ENCODE measurements at regions not wholly inside any gene's neighbourhood (a gene's known extent, or its start where the extent isn't known, plus 50 kb on each side); places are given as distances from the start of the nearest gene placed in this dataset.
"Not testable (repeated sequence)": the region's sequence is repeated elsewhere in the genome, so short reads cannot be mapped to it uniquely, and the experiment has no call there.

DNA sequence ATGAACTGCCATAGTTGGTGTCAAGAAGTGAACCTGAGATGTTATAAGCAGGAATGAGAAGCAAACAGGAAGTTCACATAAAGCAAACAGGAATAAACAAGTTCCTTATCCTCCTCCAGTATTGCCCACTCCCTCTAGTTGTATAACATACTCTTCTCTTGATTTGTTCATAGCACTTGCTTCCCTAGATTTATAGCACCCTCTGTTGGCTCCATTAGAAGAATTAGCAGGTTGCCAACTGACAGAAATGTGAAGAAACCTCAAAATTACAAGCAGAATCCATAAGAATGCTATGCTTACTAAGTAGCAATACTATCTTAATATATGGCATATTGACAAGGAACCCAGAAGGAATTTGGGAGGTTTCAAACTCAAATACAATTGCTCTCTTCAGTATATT, 195.4 kb downstream of the TBX18 start:
- H3K4me3 ChIP-seq (ENCODE audit: low read depth, low read length): no peak overlapping the region
- TF ChIP-seq, protein P1, sequence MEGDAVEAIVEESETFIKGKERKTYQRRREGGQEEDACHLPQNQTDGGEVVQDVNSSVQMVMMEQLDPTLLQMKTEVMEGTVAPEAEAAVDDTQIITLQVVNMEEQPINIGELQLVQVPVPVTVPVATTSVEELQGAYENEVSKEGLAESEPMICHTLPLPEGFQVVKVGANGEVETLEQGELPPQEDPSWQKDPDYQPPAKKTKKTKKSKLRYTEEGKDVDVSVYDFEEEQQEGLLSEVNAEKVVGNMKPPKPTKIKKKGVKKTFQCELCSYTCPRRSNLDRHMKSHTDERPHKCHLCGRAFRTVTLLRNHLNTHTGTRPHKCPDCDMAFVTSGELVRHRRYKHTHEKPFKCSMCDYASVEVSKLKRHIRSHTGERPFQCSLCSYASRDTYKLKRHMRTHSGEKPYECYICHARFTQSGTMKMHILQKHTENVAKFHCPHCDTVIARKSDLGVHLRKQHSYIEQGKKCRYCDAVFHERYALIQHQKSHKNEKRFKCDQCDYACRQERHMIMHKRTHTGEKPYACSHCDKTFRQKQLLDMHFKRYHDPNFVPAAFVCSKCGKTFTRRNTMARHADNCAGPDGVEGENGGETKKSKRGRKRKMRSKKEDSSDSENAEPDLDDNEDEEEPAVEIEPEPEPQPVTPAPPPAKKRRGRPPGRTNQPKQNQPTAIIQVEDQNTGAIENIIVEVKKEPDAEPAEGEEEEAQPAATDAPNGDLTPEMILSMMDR (IDR thresholded peaks at IDR 0.05; ENCODE audit: low read depth, low read length): peak; percentile 41
- DNase-seq (ENCODE audit: low read depth, low spot score): peak; percentile 67
- in situ Hi-C loops (cut with HindIII; ENCODE audit: low sequenced_read_pairs): no loop called here

DNA sequence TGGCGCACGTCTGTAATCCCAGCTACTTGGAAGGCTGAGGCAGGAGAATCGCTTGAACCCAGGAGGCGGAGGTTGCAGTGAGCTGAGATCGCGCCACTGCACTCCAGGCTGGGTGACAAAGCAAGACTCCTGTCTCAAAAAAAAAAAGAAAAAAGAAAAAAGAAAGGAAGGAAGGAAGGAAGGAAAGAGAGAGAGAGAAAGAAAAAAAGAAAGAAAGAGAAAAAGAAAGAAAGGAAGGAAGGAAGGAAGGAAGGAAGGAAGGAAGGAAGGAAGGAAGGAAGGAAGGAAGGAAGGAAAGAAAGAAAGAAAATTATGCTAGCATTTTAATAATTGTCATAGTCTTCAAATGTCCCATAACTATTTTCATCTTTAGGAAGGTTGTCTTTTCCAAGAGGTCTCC, 198.7 kb downstream of the TBX18 start:
- DNase-seq (ENCODE audit: low read depth, low spot score); H3K4me3 ChIP-seq (ENCODE audit: low read depth, low read length); in situ Hi-C loops (cut with HindIII; ENCODE audit: low sequenced_read_pairs): not testable (repeated sequence)

DNA sequence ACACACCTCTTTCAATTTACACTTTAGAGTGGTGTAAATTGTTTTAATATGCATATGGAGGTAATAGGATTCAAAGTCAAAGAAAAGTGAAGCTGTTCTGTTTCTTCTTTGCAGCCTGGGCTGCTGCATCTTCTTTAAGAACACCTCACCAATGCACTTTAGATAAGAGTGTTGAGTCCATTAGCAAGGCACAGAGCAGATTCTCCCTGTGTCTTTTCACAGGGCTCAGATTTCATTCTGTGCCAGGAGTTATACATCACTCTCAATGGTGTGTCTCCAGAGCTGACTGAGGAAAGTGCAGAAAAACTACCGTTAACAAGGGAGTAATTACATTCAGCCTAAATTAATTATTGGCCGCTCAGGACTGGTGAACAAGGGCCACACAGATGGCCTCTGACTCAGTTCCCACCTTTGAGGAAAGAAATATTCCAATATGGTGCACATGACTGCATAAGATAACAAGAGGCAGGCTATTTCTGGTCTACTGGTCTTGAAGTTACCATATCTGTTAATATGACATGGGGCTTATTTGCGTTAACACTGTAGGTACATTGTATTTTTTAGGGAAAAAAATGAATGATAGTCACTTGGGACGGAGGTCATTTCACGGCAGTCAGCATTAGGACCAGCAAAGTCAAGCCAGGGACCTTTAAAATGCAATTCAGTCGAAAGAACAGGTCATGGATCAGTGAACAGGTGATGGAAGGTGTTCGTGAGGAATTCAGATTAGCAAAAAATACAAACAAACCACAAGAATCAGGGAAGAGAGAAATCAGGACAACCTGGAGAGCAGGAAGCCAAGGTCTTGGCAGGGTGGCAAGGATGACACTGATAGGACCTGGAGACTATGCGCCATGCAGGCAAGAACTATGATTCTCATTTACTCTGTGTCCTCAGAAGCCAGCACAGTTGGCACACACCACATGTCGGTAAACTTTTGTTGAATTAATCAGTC, 203.7 kb downstream of the TBX18 start:
- TF ChIP-seq, protein P1 (IDR thresholded peaks at IDR 0.05; ENCODE audit: low read depth, low read length): no peak
- in situ Hi-C loops (cut with HindIII; ENCODE audit: low sequenced_read_pairs): no loop called here
- H3K4me3 ChIP-seq (ENCODE audit: low read depth, low read length): no peak overlapping the region
- no peak for DNase-seq (ENCODE audit: low read depth, low spot score)

DNA sequence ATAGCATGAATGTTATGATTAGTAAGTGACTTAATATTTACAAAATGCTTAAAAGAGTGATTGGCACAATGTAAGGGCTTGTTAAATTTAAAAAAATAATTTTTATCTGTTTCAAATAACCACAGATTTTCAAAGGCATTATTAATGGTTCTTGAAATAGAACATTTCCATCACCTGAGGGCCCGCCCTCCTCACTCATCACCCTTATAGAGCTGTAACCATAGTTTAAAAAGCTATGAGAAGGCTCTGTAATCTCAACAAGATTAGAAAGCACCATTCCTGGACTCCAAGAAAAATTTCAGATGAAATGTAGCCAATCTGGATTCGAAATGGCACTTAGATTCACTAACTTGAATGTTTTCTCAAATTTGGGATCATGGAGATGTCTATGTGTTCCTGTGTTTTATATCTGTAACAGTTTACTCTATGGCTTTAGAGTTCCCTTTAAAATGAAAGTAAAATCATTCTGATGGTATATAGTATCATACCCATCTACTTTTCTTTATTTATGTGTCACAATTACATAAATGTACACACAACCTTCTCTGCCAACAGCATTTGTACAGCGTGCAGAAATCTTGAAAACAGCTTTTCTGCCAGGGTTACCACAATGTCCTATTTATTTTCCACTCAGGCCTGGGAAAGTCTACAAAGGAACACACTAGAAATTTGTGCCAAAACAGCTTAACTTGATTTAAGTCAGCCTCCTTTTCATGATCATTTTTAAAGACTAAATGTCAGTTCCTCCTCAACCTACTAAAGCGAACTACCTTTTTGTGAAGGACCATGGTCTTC, 207.7 kb downstream of the TBX18 start:
- no peak overlapping the region for H3K4me3 ChIP-seq (ENCODE audit: low read depth, low read length)
- TF ChIP-seq, protein P1 (IDR thresholded peaks at IDR 0.05; ENCODE audit: low read depth, low read length): no peak
- peak; percentile 45 for DNase-seq (ENCODE audit: low read depth, low spot score)
- in situ Hi-C loops (cut with HindIII; ENCODE audit: low sequenced_read_pairs): no loop called here

DNA sequence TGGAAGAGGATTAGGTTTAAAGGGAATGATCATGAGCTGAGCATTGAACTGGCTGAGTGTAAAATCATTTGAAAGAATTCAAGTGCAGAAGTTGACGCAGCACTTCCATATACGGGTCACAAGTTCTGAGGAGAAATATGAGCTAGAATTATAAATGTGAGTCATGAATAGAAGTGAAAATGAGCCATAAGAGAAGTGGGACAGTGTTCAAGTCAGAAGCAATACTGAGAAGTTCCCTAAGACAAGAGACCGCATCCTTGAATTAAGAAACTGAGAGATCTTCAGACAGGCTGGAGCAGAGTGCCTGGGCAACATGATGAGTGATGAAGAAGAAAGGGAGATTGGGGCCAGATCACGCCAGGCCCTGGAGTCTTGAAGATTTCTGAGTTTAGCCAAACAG, 209.7 kb downstream of the TBX18 start:
- no peak for DNase-seq (ENCODE audit: low read depth, low spot score)
- in situ Hi-C loops (cut with HindIII; ENCODE audit: low sequenced_read_pairs): no loop called here
- TF ChIP-seq, protein P1 (IDR thresholded peaks at IDR 0.05; ENCODE audit: low read depth, low read length): no peak
- no peak overlapping the region for H3K4me3 ChIP-seq (ENCODE audit: low read depth, low read length)

DNA sequence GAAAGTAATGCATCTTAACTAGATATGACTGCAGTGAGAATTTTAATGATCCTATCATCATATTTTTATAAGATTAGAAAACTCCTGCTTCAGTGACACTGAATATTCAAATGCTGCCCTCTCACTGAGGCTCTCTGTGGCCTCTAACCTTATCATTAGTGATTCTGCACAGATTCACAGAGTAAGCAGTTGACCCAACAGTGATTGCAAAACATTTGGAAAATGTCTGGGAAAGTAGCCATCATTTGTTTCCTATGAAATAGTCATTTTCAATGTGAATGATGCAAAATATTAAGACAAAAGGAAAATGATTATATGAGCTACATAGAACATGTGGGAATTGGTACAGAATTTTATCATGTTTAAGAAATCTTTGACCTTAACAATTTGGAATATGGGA, 210.3 kb downstream of the TBX18 start:
- no peak overlapping the region for H3K4me3 ChIP-seq (ENCODE audit: low read depth, low read length)
- in situ Hi-C loops (cut with HindIII; ENCODE audit: low sequenced_read_pairs): no loop called here
- TF ChIP-seq, protein P1 (IDR thresholded peaks at IDR 0.05; ENCODE audit: low read depth, low read length): no peak
- no peak for DNase-seq (ENCODE audit: low read depth, low spot score)

DNA sequence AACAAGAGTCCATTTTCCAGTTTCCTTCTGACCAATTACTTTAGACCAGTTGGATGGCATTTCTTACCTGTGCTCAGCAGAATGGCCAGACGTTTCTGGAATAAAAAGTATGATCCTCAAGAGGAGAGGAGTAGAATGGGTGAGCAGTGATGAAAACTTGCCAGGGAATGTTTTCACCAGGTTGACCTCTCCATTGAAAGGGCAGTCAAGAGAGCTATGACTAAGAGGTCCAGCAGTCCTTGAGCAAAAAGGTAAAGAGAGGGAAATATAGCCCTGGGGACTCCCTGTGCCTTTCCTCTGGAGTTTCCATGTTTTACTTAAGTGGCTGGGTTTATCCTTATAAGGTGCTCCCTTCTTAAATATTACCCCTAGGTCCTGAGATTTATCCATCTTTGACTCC, 210.9 kb downstream of the TBX18 start:
- H3K4me3 ChIP-seq (ENCODE audit: low read depth, low read length): no peak overlapping the region
- TF ChIP-seq, protein P1 (IDR thresholded peaks at IDR 0.05; ENCODE audit: low read depth, low read length): no peak
- peak; percentile 31 for DNase-seq (ENCODE audit: low read depth, low spot score)
- in situ Hi-C loops (cut with HindIII; ENCODE audit: low sequenced_read_pairs): no loop called here

Data from astrocyte of the spinal cord (primary cell).